ENCODE measurements at regions not wholly inside any gene's neighbourhood (a gene's known extent, or its start where the extent isn't known, plus 50 kb on each side); places are given as distances from the start of the nearest gene placed in this dataset.

DNA sequence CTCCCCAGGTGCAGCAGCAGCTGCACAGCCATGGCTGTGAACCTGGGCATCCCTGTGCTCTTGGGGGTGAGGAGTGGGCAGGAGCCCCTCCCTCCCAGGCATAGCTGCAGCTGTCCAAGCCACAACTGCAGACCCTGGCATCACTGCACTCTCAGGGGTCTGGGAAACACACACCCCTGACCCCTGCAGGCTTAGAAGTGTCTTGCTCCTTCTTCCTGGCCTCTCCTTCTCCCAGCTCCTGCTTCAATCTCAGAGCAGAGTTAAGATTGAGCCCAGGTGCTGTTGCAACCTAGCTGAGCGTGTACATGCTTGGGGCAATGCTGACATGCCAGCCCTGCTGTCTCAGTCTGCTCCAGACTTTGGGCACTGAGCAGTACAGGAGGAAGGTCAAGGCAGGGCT, 833.6 kb downstream of the FLRT2 start:
- TF ChIP-seq, protein P1, sequence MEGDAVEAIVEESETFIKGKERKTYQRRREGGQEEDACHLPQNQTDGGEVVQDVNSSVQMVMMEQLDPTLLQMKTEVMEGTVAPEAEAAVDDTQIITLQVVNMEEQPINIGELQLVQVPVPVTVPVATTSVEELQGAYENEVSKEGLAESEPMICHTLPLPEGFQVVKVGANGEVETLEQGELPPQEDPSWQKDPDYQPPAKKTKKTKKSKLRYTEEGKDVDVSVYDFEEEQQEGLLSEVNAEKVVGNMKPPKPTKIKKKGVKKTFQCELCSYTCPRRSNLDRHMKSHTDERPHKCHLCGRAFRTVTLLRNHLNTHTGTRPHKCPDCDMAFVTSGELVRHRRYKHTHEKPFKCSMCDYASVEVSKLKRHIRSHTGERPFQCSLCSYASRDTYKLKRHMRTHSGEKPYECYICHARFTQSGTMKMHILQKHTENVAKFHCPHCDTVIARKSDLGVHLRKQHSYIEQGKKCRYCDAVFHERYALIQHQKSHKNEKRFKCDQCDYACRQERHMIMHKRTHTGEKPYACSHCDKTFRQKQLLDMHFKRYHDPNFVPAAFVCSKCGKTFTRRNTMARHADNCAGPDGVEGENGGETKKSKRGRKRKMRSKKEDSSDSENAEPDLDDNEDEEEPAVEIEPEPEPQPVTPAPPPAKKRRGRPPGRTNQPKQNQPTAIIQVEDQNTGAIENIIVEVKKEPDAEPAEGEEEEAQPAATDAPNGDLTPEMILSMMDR (IDR thresholded peaks at IDR 0.05; ENCODE audit: low read length): no peak
- TF ChIP-seq EZH2phosphoT487 (IDR thresholded peaks at IDR 0.05; ENCODE audit: low read length): no peak
